ENCODE measurements at regions not wholly inside any gene's neighbourhood (a gene's known extent, or its start where the extent isn't known, plus 50 kb on each side); places are given as distances from the start of the nearest gene placed in this dataset.

DNA sequence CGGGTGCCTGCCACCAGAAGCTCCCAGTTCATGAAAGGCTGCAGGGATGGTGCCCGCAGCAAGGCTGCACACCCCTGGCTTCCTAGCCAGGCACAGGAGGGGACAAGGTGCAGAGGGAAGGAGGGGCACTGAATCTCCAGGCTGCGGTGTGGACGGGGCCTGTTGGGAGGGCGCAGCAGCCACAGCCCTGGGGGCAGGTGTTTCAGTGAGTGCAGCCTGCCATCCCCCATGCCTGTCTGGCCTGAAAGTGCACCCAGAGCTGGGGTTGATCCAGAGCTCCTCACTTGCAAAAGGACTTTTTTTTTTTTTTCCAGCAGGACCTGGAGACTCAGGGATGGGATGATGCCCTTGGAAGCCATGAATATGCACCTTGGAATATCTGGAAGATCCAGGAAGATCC is 153.7 kb upstream of the C1orf174 start:
- DNase-seq, result no peak
- no peak for TF ChIP-seq POLR2A (IDR thresholded peaks at IDR 0.05; ENCODE audit: low read length)
- no peak for TF ChIP-seq GATA1 (IDR thresholded peaks at IDR 0.05; ENCODE audit: low read depth, low read length)

DNA sequence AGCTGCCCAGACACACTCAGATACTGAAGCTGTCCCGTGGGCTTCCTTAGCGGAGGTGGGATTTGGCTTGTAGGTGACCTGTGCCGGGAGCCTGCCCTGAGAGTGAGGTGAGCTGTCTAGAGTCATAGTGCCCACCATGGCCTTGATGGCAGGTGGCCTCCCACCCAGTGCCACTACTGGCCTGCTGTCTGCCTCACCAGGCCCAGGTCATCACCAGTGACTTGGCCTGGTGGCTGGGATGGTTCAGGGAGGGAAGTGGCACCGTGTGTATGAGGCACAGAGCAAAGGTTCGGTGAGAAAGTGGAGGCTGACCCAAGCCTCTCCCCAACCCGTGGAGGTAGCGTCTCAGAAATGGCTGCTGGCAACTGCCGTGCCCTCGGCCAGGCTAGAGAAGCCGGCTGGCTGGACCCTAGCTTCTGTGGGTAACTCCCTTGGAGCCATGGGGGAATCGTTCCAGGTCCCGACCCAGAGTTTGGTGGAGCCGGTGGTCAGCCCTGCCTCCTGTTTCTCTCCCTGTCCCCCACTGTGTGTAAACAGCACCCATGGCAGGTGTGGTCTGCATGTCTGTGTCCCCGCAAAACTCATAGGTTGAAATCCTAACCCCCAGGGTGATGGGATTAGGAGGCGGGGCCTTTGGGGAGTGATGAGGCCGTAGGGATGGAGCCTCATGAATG is 155.4 kb upstream of the C1orf174 start:
- no peak for DNase-seq
- no peak for TF ChIP-seq POLR2A (IDR thresholded peaks at IDR 0.05; ENCODE audit: low read length)
- TF ChIP-seq GATA1 (IDR thresholded peaks at IDR 0.05; ENCODE audit: low read depth, low read length), result no peak

- DNase-seq, result no peak
- TF ChIP-seq GATA1 (IDR thresholded peaks at IDR 0.05; ENCODE audit: low read depth, low read length), result no peak
- no peak for TF ChIP-seq POLR2A (IDR thresholded peaks at IDR 0.05; ENCODE audit: low read length)
These were observed 156.3 kb upstream of the C1orf174 start for GRCh38 chr1:4056422-4056821.

DNA sequence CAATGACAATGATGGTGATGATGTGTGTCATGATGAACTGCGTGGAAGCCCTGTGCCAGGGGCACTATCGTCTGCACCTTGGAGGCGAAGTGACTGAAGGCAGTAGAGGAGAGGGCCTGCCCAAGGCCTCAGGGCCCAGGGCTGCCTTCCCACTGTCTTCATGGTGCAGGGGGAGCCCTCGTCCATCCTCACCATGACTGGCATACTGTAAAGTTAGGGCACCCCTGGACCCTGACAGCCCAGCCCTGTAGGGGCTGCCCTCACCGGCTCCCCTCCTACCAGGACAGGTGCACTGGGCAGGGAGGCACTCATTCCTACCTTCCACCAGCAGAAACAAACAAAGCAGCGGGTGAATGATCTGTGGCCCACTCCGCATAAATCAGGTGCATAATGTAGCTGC is 156.9 kb upstream of the C1orf174 start:
- DNase-seq, result no peak
- TF ChIP-seq POLR2A (IDR thresholded peaks at IDR 0.05; ENCODE audit: low read length) (no peak), GATA1 (IDR thresholded peaks at IDR 0.05; ENCODE audit: low read depth, low read length) (no peak)

GRCh38 chr1:4057603-4058002 is 157.5 kb upstream of the C1orf174 start:
- TF ChIP-seq POLR2A (IDR thresholded peaks at IDR 0.05; ENCODE audit: low read length), result no peak
- no peak for TF ChIP-seq GATA1 (IDR thresholded peaks at IDR 0.05; ENCODE audit: low read depth, low read length)
- DNase-seq, result no peak

GRCh38 chr1:4058122-4058521 is 158.1 kb upstream of the C1orf174 start:
- TF ChIP-seq GATA1 (IDR thresholded peaks at IDR 0.05; ENCODE audit: low read depth, low read length), result no peak
- TF ChIP-seq POLR2A (IDR thresholded peaks at IDR 0.05; ENCODE audit: low read length), result no peak
- no peak for DNase-seq

DNA sequence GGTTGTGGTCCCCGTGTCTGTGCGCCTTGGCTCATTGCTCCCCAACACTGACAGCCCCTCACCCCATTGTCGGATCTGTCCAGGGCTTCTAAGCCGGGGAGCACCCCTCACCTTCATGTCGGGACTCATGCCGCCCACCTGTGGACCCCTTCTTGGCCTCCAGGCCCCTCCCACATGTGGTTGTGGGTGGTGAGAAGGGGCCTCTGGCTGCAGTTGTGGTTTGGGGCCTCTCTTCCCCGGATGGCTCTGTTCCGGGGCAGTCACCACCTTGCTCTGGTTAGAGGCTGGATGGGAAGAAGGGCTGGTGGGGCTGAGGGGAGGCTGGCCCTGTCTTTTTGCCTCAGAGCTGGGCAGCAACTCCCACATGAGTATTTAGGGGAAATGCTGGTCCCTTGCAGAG is 158.6 kb upstream of the C1orf174 start:
- TF ChIP-seq POLR2A (IDR thresholded peaks at IDR 0.05; ENCODE audit: low read length) (no peak), GATA1 (IDR thresholded peaks at IDR 0.05; ENCODE audit: low read depth, low read length) (no peak)
- no peak for DNase-seq

- no peak for DNase-seq
These were observed 159.2 kb upstream of the C1orf174 start for GRCh38 chr1:4059270-4059669.

GRCh38 chr1:4060850-4061249 is 160.8 kb upstream of the C1orf174 start:
- TF ChIP-seq POLR2A (IDR thresholded peaks at IDR 0.05; ENCODE audit: low read length) (no peak), GATA1 (IDR thresholded peaks at IDR 0.05; ENCODE audit: low read depth, low read length) (no peak)
- DNase-seq, result no peak

More at GRCh38 chr1:4059270-4059669, 159.2 kb upstream of the C1orf174 start:
- TF ChIP-seq POLR2A (IDR thresholded peaks at IDR 0.05; ENCODE audit: low read length) (no peak), GATA1 (IDR thresholded peaks at IDR 0.05; ENCODE audit: low read depth, low read length) (no peak)

GRCh38 chr1:4061521-4062031 is 161.5 kb upstream of the C1orf174 start:
- no peak for DNase-seq
- TF ChIP-seq POLR2A (IDR thresholded peaks at IDR 0.05; ENCODE audit: low read length) (no peak), GATA1 (IDR thresholded peaks at IDR 0.05; ENCODE audit: low read depth, low read length) (no peak)

DNA sequence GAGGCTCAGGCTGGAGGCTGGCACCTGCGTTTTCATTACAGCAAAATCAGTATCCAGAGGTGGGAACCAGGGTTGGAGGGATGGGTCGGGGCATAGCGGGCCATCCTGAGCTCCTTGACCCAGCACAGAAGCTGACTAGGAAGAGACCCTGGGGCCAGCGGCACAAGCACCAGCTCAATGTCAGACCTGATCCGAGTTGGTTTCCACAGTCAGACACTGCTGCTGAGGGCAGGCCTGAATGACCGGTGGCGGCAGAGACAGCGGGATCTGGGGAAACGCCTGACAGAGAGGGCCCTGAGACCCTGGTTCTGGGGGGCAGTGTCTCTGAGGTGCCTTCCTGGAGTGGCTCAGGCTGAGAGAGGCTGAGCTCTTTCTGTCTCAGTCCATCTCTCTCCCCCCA is 162.0 kb upstream of the C1orf174 start:
- no peak for TF ChIP-seq POLR2A (IDR thresholded peaks at IDR 0.05; ENCODE audit: low read length)
- TF ChIP-seq GATA1 (IDR thresholded peaks at IDR 0.05; ENCODE audit: low read depth, low read length), result no peak
- DNase-seq, result no peak

DNA sequence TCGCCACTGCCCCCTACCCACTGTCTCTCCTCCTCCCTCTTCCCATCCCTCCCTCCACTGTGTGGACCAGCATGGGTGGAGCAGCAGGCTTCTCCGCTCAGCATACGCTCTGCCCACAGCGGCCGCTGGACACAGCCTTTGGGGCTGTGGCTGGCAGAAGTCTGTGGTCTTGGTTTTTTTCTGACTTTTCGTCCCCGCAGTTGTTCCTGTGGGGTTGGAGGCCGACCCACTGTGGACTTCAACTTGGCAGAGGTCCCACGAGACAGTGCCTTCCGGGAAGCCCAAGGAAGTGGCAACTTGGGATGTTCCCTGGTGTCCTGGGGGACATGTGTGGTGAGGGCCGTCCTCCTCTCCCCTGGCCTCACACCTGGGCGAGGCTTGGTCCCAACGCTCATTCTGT is 162.5 kb upstream of the C1orf174 start:
- DNase-seq, result no peak

GRCh38 chr1:4062992-4063391 is 162.9 kb upstream of the C1orf174 start:
- DNase-seq, result no peak
- no peak for TF ChIP-seq GATA1 (IDR thresholded peaks at IDR 0.05; ENCODE audit: low read depth, low read length)
- TF ChIP-seq POLR2A (IDR thresholded peaks at IDR 0.05; ENCODE audit: low read length), result no peak

More for the DNA sequence above, 162.5 kb upstream of the C1orf174 start:
- no peak for TF ChIP-seq GATA1 (IDR thresholded peaks at IDR 0.05; ENCODE audit: low read depth, low read length)
- TF ChIP-seq POLR2A (IDR thresholded peaks at IDR 0.05; ENCODE audit: low read length), result no peak

DNA sequence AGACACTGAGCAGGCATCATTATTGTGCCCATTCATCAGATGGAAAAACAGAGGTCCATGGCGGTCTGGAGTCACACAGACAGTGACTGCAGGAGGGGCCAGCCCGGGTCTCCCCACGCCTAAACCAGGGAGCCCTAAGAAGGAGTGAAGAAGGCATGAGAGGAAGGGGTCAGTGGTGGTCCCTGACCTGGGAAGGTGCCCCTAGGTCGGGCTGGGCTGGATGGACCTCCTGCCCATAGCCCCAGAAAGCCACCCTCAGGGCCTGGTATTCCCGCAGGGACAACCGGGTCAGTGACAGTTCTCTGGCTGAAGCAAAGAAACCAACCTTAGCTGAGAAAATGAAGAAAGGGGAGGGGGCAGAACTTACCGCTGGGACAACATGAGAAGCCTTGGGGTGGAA is 163.4 kb upstream of the C1orf174 start:
- DNase-seq, result no peak
- no peak for TF ChIP-seq POLR2A (IDR thresholded peaks at IDR 0.05; ENCODE audit: low read length)
- no peak for TF ChIP-seq GATA1 (IDR thresholded peaks at IDR 0.05; ENCODE audit: low read depth, low read length)

DNA sequence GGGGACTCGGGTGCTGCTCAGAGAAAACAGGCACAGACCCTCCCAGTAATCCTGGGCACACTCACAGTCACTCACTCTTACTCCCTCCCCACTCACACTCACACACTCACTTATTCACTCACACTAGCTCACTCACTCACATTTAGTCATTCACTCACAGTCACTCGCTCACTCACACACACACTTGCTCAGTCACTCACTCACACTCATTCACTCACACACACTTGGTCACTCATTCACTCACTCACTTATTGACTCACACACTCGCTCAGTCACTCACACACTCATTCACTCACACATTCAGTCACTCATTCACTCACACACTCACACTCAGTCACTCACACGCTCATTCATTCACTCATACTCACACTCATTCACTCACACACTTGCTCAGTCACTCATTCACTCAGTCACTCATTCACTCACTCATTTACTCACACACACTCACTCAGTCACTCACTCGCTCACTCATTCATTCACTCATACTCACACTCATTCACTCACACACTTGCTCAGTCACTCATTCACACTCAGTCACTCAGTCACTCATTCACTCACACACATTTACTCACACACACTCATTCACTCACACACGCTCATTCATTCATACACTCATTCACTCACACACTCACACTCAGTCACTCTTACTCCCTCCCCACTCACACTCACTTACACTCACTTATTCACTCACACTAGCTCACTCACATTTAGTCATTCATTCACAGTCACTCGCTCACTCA is 164.2 kb upstream of the C1orf174 start:
- no peak for DNase-seq
- TF ChIP-seq POLR2A (IDR thresholded peaks at IDR 0.05; ENCODE audit: low read length) (no peak), GATA1 (IDR thresholded peaks at IDR 0.05; ENCODE audit: low read depth, low read length) (no peak)

Data from erythroblast (primary cell).